SJSA1 (cell line): ENCODE measurements at regions not wholly inside any gene's neighbourhood (a gene's known extent, or its start where the extent isn't known, plus 50 kb on each side); places are given as distances from the start of the nearest gene placed in this dataset.

Experiments
- DNase-seq, 2 experiments: peaks; one replicate each; pipeline ENCODE4 v3.0.0-alpha.2; 2015 to 2020; ENCODE audit warnings: low spot score in 2 of 2, low read depth in 1 of 2
- H3K27ac ChIP-seq: fragments of 250-450 bp; sonication (Bioruptor Pico); 2 replicates; pipeline ENCODE4 v1.5.1; 2020; ENCODE audit warnings: mild to moderate bottlenecking, moderate library complexity
- H3K27me3 ChIP-seq: fragments of 250-450 bp; sonication (Bioruptor Pico); replicated peaks from 2 replicates; pipeline ENCODE4 v1.5.1; 2020; ENCODE audit warnings: mild to moderate bottlenecking, moderate library complexity
- H3K36me3 ChIP-seq: fragments of 250-450 bp; sonication (Bioruptor Pico); 2 replicates; pipeline ENCODE4 v1.5.1; 2020; ENCODE audit warnings: mild to moderate bottlenecking
- H3K4me1 ChIP-seq: fragments of 250-450 bp; sonication (Bioruptor Pico); replicated peaks from 2 replicates; pipeline ENCODE4 v1.6.1; 2021; ENCODE audit warnings: mild to moderate bottlenecking
- H3K4me3 ChIP-seq: fragments of 250-450 bp; sonication (Bioruptor Pico); 2 replicates; pipeline ENCODE4 v1.5.1; 2020; ENCODE audit warnings: mild to moderate bottlenecking
- H3K9me3 ChIP-seq: fragments of 250-450 bp; sonication (Bioruptor Pico); replicated peaks from 2 replicates; pipeline ENCODE4 v1.5.1; 2020; ENCODE audit warnings: mild to moderate bottlenecking

- no peak for DNase-seq
- H3K27ac ChIP-seq, result no peak overlapping the region
- H3K27me3 ChIP-seq, result no peaks in the 10 kb centered on the region
- no peaks in the 10 kb centered on the region for H3K4me1 ChIP-seq
- H3K4me3 ChIP-seq, result no peak overlapping the region
- no peaks in the 10 kb centered on the region for H3K36me3 ChIP-seq
- no peaks in the 10 kb centered on the region for H3K9me3 ChIP-seq
These were observed 271.3 kb downstream of the PCDH20 start for GRCh38 chr13:61144301-61144700.

- no peaks in the 10 kb centered on the region for H3K27me3 ChIP-seq
- no peaks in the 10 kb centered on the region for H3K4me1 ChIP-seq
- no peak for DNase-seq
These were observed 273.1 kb downstream of the PCDH20 start for GRCh38 chr13:61142506-61142905.

GRCh38 chr13:61138857-61139256, 276.8 kb downstream of the PCDH20 start:
- DNase-seq, result no peak
- H3K4me1 ChIP-seq, result no peaks in the 10 kb centered on the region
- no peaks in the 10 kb centered on the region for H3K9me3 ChIP-seq
- H3K27ac ChIP-seq, result no peak overlapping the region
- no peak overlapping the region for H3K4me3 ChIP-seq
- no peaks in the 10 kb centered on the region for H3K36me3 ChIP-seq
- no peaks in the 10 kb centered on the region for H3K27me3 ChIP-seq

More at GRCh38 chr13:61142506-61142905, 273.1 kb downstream of the PCDH20 start:
- H3K36me3 ChIP-seq, result no peaks in the 10 kb centered on the region
- no peak overlapping the region for H3K4me3 ChIP-seq
- H3K9me3 ChIP-seq, result no peaks in the 10 kb centered on the region
- H3K27ac ChIP-seq, result no peak overlapping the region

GRCh38 chr13:61136515-61136914, 279.1 kb downstream of the PCDH20 start:
- no peak for DNase-seq
- no peaks in the 10 kb centered on the region for H3K9me3 ChIP-seq
- no peak overlapping the region for H3K27ac ChIP-seq
- no peak overlapping the region for H3K4me3 ChIP-seq
- no peaks in the 10 kb centered on the region for H3K4me1 ChIP-seq
- H3K27me3 ChIP-seq, result no peaks in the 10 kb centered on the region
- H3K36me3 ChIP-seq, result no peaks in the 10 kb centered on the region

GRCh38 chr13:61136093-61136492, 279.6 kb downstream of the PCDH20 start:
- no peak overlapping the region for H3K27ac ChIP-seq
- DNase-seq, result no peak
- H3K4me1 ChIP-seq, result no peaks in the 10 kb centered on the region
- H3K4me3 ChIP-seq, result no peak overlapping the region
- H3K36me3 ChIP-seq, result no peaks in the 10 kb centered on the region
- no peaks in the 10 kb centered on the region for H3K27me3 ChIP-seq
- no peaks in the 10 kb centered on the region for H3K9me3 ChIP-seq

GRCh38 chr13:61135583-61135982, 280.1 kb downstream of the PCDH20 start:
- H3K27me3 ChIP-seq, result no peaks in the 10 kb centered on the region
- no peaks in the 10 kb centered on the region for H3K9me3 ChIP-seq

GRCh38 chr13:61128850-61129645, 286.6 kb downstream of the PCDH20 start:
- no peak for DNase-seq
- H3K4me1 ChIP-seq, result no peaks in the 10 kb centered on the region
- H3K27me3 ChIP-seq, result no peaks in the 10 kb centered on the region

More at GRCh38 chr13:61135583-61135982, 280.1 kb downstream of the PCDH20 start:
- Histone ChIP-seq H3K4me1 (no peaks in the 10 kb centered on the region), H3K4me3 (no peak overlapping the region), H3K27ac (no peak overlapping the region), H3K36me3 (no peaks in the 10 kb centered on the region)
- DNase-seq, result no peak

GRCh38 chr13:61123538-61124289, 291.9 kb downstream of the PCDH20 start:
- DNase-seq, result no peak
- no peak overlapping the region for H3K27ac ChIP-seq
- H3K4me1 ChIP-seq, result no peaks in the 10 kb centered on the region
- no peaks in the 10 kb centered on the region for H3K36me3 ChIP-seq
- H3K4me3 ChIP-seq, result no peak overlapping the region
- no peaks in the 10 kb centered on the region for H3K9me3 ChIP-seq
- no peaks in the 10 kb centered on the region for H3K27me3 ChIP-seq

More at GRCh38 chr13:61128850-61129645, 286.6 kb downstream of the PCDH20 start:
- Histone ChIP-seq H3K27ac (no peak overlapping the region), H3K9me3 (no peaks in the 10 kb centered on the region), H3K36me3 (no peaks in the 10 kb centered on the region), H3K4me3 (no peak overlapping the region)

- DNase-seq, result no peak
- Histone ChIP-seq H3K4me1 (no peaks in the 10 kb centered on the region), H3K27me3 (no peaks in the 10 kb centered on the region), H3K27ac (no peak overlapping the region), H3K4me3 (no peak overlapping the region), H3K9me3 (no peaks in the 10 kb centered on the region), H3K36me3 (no peaks in the 10 kb centered on the region)
These were observed 302.4 kb downstream of the PCDH20 start for GRCh38 chr13:61113140-61113658.

GRCh38 chr13:61111529-61111928, 304.1 kb downstream of the PCDH20 start:
- H3K27me3 ChIP-seq, result no peaks in the 10 kb centered on the region
- no peaks in the 10 kb centered on the region for H3K4me1 ChIP-seq
- no peaks in the 10 kb centered on the region for H3K9me3 ChIP-seq
- no peak overlapping the region for H3K4me3 ChIP-seq
- no peak for DNase-seq
- no peak overlapping the region for H3K27ac ChIP-seq
- no peaks in the 10 kb centered on the region for H3K36me3 ChIP-seq

- DNase-seq, result no peak
- Histone ChIP-seq H3K4me1 (no peaks in the 10 kb centered on the region), H3K36me3 (no peaks in the 10 kb centered on the region), H3K4me3 (no peak overlapping the region), H3K27me3 (no peaks in the 10 kb centered on the region), H3K27ac (no peak overlapping the region), H3K9me3 (no peaks in the 10 kb centered on the region)
These were observed 304.9 kb downstream of the PCDH20 start for GRCh38 chr13:61110732-61111131.

- no peak for DNase-seq
- H3K27ac ChIP-seq, result no peak overlapping the region
- no peaks in the 10 kb centered on the region for H3K4me1 ChIP-seq
- H3K27me3 ChIP-seq, result no peaks in the 10 kb centered on the region
- H3K9me3 ChIP-seq, result no peaks in the 10 kb centered on the region
- H3K36me3 ChIP-seq, result no peaks in the 10 kb centered on the region
- H3K4me3 ChIP-seq, result no peak overlapping the region
These were observed 305.9 kb downstream of the PCDH20 start for GRCh38 chr13:61109741-61110140.

- no peaks in the 10 kb centered on the region for H3K9me3 ChIP-seq
- H3K4me3 ChIP-seq, result no peak overlapping the region
- no peaks in the 10 kb centered on the region for H3K27me3 ChIP-seq
- H3K4me1 ChIP-seq, result no peaks in the 10 kb centered on the region
- DNase-seq, result no peak
- H3K27ac ChIP-seq, result no peak overlapping the region
- H3K36me3 ChIP-seq, result no peaks in the 10 kb centered on the region
These were observed 307.7 kb downstream of the PCDH20 start for GRCh38 chr13:61107989-61108388.

GRCh38 chr13:61095885-61096284, 319.8 kb downstream of the PCDH20 start:
- H3K27ac ChIP-seq, result no peak overlapping the region
- H3K9me3 ChIP-seq, result no peaks in the 10 kb centered on the region
- H3K4me3 ChIP-seq, result no peak overlapping the region
- H3K27me3 ChIP-seq, result no peaks in the 10 kb centered on the region
- no peaks in the 10 kb centered on the region for H3K36me3 ChIP-seq
- no peak for DNase-seq
- no peaks in the 10 kb centered on the region for H3K4me1 ChIP-seq
